ENCODE measurements at regions not wholly inside any gene's neighbourhood (a gene's known extent, or its start where the extent isn't known, plus 50 kb on each side); places are given as distances from the start of the nearest gene placed in this dataset.

- TF ChIP-seq ATF2 (IDR thresholded peaks at IDR 0.05; ENCODE audit: low read length), result no peak
- no peak for TF ChIP-seq EZH2 (IDR thresholded peaks at IDR 0.05; ENCODE audit: borderline replicate concordance, control insufficient read depth, low read depth, low read length)
- TF ChIP-seq ZNF687 (IDR thresholded peaks at IDR 0.05), result no peak
- no peak for TF ChIP-seq FOS (IDR thresholded peaks at IDR 0.05; ENCODE audit: borderline replicate concordance, extremely low read depth, insufficient read length)
Observed at GRCh38 chr4:111864066-111864465, 281.2 kb upstream of the FAM241A start (continued).

GRCh38 chr4:111869339-111869738 is 275.9 kb upstream of the FAM241A start:
- no peaks in the 10 kb centered on the region for H3K36me3 ChIP-seq (ENCODE audit: control insufficient read depth in 2 of 2, insufficient read depth in 2 of 2, low read length in 1 of 2)
- CTCF ChIA-PET, result interaction anchor here (1.2 kb wide), 1 partner anchor 15 kb away, joined by 5 read pairs; no protein-coding TSS in a partner anchor
- ATAC-seq, result no peak
- no peaks in the 10 kb centered on the region for H3K79me2 ChIP-seq (ENCODE audit: control insufficient read depth, insufficient read depth, low read length)
- no peak overlapping the region for H2AFZ ChIP-seq (ENCODE audit: control insufficient read depth, low read depth, low read length)
- no peak for DNase-seq (ENCODE audit: low read depth, low spot score)
- no peaks in the 10 kb centered on the region; a peak in 1 of 4 replicates for H3K27me3 ChIP-seq (replicated peaks in 1 of 2; ENCODE audit: control insufficient read depth in 2 of 2, insufficient read depth in 2 of 2, low read length in 1 of 2)
- H3K9ac ChIP-seq (ENCODE audit: control insufficient read depth, insufficient read depth, low read length), result no peak overlapping the region
- SMC1A ChIA-PET (ENCODE audit: uncharacterized antibody, unreplicated experiment), result interaction anchor here (1.0 kb wide), 2 partner anchors 12 to 15 kb away, joined by 3 to 5 read pairs; no protein-coding TSS in a partner anchor
- 42% methylated on average over 4 of the region's 4 CpGs for WGBS (ENCODE audit: insufficient coverage, insufficient replicate concordance, low lambda C conversion rate, missing lambda C conversion rate)
- no peaks in the 10 kb centered on the region for H3K4me1 ChIP-seq (ENCODE audit: control insufficient read depth, insufficient read depth, low read length)
- no peaks in the 10 kb centered on the region for H4K20me1 ChIP-seq (ENCODE audit: control insufficient read depth, insufficient read depth)
- no peak overlapping the region for H3K27ac ChIP-seq (ENCODE audit: control insufficient read depth, insufficient read depth)
- H3K4me3 ChIP-seq, result no peak overlapping the region
- intact Hi-C loops (cut with micrococcal nuclease; ENCODE audit: unreplicated experiment) (no loop called here), in situ Hi-C loops (cut with MboI) (no loop called here)
- no peaks in the 10 kb centered on the region for H3K9me3 ChIP-seq (replicated peaks; ENCODE audit: control insufficient read depth, insufficient read depth, low read length)
- H3K4me2 ChIP-seq (ENCODE audit: control insufficient read depth, insufficient read depth), result no peak overlapping the region
- BruUV-seq (replicated peaks), result no TSS peak
- FAIRE-seq, result no peak
- POLR2A ChIA-PET, result no interaction called here
- RAD21 ChIA-PET (ENCODE audit: unreplicated experiment), result no interaction called here
- TF ChIP-seq POLR2AphosphoS2 (IDR thresholded peaks at IDR 0.05; ENCODE audit: low read depth, low read length) (no peak), HDAC2 (IDR thresholded peaks at IDR 0.05) (no peak), NKRF (conservative IDR thresholded peaks at IDR 0.05) (no peak), ZNF274 (IDR thresholded peaks at IDR 0.05; ENCODE audit: insufficient read depth, insufficient read length) (no peak), KAT2A (conservative IDR thresholded peaks at IDR 0.05; ENCODE audit: control insufficient read depth, low read depth, low read length) (no peak), TAF1 (IDR thresholded peaks at IDR 0.05; ENCODE audit: borderline replicate concordance, low read depth, low read length) (no peak), USF2 (IDR thresholded peaks at IDR 0.05; ENCODE audit: borderline replicate concordance, low read depth, low read length) (no peak), SMC3 (IDR thresholded peaks at IDR 0.05; ENCODE audit: borderline replicate concordance, low read length) (no peak), GATAD2B (conservative IDR thresholded peaks at IDR 0.05; ENCODE audit: low read depth) (no peak), HDAC6 (IDR thresholded peaks at IDR 0.05; ENCODE audit: unreplicated experiment) (no peak), ZZZ3 (IDR thresholded peaks at IDR 0.05; ENCODE audit: control insufficient read depth, insufficient read length, low read depth) (no peak), EED (IDR thresholded peaks at IDR 0.05; ENCODE audit: low read depth) (no peak)
